GM21576 (cell line): ENCODE measurements at regions not wholly inside any gene's neighbourhood (a gene's known extent, or its start where the extent isn't known, plus 50 kb on each side); places are given as distances from the start of the nearest gene placed in this dataset.
"Not testable (repeated sequence)": the region's sequence is repeated elsewhere in the genome, so short reads cannot be mapped to it uniquely, and the experiment has no call there.

ENCODE experiments used
- ATAC-seq: cut with Tn5 transposase; IDR thresholded peaks from one replicate; pipeline ENCODE4 v1.9.1; 2021; ENCODE audit warnings: mild to moderate bottlenecking, moderate library complexity; ENCODE audit not compliant: unreplicated experiment

- ATAC-seq = no peak
These were observed 325.6 kb downstream of the NR4A2 start for GRCh38 chr2:156006721-156007618.

DNA sequence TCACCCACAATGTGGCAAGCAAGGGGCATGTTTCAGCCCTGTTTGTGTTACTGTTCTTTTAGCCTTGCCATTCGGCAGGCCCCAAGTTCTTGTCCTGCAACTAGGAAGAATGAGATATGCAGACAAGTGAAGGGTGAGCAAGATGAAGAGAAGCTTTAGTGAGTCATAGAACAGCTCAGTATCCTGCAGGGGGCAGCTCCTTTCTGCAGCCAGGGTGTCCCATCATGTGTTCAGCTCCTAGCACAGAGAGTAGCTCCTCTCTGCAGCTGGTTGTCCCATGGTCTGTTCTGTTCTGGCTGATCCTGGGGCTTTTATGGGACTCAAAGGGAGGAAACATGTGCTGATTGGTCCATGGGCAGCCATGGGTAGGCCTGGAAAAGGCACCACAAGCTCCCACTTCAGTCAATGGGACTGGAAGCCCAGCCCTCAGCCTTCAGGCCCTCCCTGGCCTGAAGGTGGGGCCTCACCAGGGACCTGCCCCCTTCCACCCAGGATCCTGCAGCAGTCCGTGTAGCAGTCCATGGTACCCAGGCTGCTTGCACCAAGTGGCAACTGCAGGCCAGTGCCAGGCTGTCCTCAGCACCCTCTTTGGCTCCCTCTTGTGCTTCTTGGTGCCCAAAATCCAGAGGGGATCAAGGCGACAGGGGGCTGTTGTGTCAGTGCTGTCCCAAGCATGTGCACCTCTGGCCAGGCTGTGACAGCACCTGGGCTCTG lies 326.4 kb downstream of the NR4A2 start:
- no peak for ATAC-seq

DNA sequence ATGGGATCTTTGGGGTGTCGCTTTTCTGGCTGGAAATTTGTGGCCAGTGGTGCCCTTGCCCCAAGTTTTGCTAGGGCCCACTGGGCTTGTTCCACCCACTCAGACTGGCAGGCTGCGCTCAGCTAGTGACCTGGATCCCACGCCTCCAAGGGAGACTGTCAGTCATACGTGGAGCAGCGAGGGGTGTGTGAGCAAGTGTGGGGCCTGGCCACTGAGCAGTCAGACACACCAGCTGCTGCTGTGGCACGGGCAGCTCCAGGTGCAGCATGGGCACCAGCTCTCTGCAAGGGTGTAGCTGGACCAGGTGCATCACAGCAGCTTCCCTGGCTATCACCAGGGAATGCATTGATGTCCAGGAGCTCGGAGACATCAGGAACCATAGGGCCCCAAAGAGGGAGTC lies 327.0 kb downstream of the NR4A2 start:
- no peak for ATAC-seq

DNA sequence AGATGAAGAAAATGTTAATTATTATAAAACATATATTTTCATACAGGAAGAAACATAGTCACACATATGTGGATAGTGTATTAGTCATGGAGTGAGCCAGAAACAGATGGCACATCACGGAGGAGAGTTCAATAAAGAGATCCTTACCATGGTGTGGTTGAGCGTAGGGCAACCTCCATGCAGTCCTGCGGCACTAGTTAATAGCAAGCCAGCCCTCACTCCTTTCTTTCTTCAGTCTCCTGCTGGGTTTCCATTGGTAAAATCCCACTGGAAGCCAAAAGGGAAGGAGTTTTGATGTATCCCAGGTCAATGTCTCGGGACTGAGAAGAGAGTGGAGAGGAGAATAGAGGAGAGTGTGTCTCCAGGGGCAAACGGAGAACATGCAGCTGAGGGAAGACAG lies 328.1 kb downstream of the NR4A2 start:
- ATAC-seq = no peak

DNA sequence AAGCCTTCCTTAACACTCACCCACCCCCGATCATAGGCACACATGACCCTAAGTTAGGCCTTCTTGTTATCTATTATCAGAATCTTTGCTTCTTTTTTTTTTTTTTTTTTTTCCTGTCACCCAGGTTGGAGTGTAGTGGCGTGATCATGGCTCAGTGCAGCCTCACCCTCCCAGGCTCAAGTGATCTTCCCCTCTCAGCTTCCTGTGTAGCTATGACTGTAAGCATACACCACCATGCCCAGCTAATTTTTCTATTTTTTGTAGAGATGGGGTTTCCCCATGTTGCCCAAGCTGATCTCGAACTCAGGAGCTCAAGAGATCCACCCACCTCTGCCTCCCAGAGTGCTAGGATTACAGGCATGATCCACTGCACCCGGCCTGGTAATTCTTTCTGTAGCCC lies 328.7 kb downstream of the NR4A2 start:
- no peak for ATAC-seq

GRCh38 chr2:156001851-156002250 lies 330.7 kb downstream of the NR4A2 start:
- ATAC-seq = no peak

DNA sequence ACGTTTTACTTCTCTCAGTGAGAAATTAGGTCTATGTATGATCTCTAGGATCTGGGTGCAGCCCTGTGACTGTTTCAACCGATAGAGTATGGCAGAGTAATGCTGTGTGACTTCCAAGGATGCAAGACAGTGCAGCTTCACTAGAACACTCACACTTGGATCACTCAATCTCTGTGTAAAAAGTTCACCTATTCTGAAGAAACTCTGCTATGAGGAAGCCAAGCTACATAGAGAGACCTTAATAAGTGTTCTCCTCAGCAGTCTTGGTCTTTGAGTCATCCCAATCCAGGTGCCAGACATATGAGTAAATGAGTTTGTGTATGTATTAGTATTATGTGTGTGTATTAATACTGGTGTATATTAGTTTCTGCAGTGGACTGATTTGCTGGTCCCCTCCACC lies 335.0 kb downstream of the NR4A2 start:
- no peak for ATAC-seq

- no peak for ATAC-seq
These were observed 338.2 kb downstream of the NR4A2 start for GRCh38 chr2:155994315-155994714.

DNA sequence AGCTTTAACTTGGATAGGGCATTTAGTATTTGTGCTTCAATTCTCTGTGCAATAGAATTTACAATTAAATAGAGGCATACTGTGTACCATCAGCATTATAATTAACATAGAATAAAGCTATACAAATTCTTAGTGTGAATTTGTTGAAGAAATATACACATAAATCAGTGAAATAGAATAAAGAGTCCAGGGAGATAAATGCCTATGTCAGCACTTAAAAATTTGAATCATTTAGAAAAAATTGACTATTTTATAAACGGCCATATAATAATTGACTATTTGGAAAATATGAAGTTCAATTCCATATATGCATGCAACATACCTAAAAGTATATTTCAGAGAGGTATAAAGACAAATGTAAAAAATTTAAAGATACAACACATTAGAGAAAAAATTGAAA lies 348.7 kb downstream of the NR4A2 start:
- no peak for ATAC-seq

DNA sequence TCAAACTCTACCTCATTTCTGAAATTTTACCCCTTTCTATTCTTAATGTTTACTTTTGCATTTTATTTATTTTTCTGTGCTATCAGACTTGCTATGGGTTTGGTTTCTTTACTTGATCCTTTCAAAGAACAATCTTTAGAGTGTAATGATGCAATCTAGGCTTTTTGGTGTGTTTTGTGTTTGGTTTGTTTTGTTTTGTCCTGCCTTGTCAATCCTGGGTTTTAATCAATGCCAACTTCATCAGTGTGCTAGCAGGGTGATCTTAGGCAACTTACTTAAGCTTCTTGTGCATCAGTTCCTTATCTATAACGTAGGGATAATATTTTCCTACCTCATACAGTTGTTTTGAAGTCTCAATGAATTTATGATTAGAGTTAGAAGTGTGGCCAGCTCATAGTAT lies 350.4 kb downstream of the NR4A2 start:
- no peak for ATAC-seq

DNA sequence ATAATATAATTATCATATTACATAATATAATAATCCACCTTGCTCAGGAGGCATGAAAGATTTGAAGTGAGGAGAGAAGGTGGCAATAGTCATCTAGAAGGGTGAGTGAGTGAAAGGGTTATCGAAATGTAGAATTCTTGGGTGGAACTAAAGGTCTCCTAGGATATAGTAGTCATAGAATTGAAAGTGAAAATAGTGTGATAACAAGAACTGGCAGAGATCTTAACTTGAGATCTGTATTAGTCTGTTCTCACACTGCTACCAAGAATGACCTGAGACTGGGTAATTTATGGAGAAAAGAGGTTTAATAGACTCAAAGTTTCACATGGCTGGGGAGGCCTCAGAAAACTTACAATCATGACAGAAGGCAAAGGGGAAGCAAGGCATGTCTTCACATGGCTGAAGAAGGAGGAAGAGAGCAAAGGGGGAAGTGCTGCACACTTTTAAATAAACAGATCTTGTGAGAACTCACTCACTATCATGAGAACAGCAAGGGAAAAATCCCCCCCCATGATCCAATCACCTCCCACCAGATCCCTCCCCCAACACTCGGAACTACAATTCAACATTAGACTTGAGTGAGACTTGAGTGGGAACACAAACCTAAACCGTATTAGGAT lies 351.5 kb downstream of the NR4A2 start:
- peak; percentile 66 for ATAC-seq

GRCh38 chr2:155975734-155976133 lies 356.8 kb downstream of the NR4A2 start:
- ATAC-seq = no peak

GRCh38 chr2:155972916-155973315 lies 359.6 kb downstream of the NR4A2 start:
- no peak for ATAC-seq

- ATAC-seq = not testable (repeated sequence)
These were observed 366.5 kb downstream of the NR4A2 start for GRCh38 chr2:155966064-155966471.

DNA sequence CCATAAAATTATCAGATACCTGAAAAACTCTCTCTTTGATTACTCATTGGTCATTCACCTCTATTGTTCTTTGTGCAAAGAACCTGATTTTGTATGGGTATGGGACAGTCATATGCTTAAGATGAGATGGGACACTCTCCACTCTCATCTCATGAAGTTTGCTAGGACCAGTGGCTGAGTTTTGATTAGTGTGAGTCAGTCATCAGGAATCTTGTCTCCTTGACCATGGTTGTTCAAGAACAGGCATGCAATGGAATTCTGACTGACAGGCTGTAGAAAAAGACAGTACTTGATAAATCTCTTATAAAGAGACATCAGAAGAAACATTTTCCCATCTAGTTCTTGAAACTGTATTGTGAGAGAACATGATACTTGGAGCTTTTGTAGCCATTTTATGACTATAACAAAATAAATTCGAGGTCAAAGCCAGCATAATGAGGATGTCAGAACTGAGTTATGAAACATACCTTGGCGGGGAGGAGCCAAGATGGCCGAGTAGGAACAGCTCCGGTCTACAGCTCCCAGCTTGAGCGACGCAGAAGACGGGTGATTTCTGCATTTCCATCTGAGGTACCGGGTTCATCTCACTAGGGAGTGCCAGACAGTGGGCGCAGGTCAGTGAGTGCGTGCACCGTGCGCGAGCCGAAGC lies 367.0 kb downstream of the NR4A2 start:
- ATAC-seq = no peak

DNA sequence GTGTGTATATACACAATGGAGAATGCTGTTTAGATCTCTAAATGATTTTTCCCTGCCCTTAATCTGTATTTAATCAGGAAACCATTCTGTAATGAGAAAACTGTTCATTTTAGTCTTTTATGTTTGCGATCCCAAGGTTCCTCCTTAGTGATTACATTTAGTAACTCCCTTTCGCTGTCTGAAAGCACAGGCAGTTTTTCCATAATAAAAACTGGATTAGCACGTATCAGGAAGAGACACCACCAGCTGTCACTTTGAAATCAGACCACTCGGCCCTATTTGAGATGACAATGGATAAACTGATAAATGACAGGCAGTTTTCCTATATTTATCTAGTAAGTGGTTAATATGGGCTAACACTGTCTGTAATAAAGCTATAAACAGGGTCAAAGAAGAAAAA lies 370.9 kb downstream of the NR4A2 start:
- no peak for ATAC-seq

DNA sequence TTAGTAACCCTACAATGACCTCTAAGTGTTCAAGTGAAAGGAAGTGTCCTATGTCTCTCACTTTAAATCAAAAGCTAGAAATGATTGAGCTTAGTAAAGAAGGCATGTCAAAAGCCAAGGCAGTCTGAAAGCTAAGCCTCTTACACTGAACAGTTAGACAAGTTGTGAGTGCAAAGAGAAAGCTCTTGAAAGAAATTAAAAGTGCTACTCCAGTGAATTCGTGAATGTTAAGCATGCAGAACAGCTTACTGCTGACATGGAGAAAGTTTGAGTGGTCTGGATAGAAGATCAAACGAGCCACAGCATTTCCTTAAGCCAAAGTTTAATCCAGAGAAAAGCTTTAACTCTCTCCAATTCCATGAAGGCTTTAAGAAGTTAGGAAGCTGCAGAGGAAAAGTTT lies 373.7 kb downstream of the NR4A2 start:
- no peak for ATAC-seq

GRCh38 chr2:155947069-155947468 lies 385.5 kb downstream of the NR4A2 start:
- ATAC-seq = no peak

DNA sequence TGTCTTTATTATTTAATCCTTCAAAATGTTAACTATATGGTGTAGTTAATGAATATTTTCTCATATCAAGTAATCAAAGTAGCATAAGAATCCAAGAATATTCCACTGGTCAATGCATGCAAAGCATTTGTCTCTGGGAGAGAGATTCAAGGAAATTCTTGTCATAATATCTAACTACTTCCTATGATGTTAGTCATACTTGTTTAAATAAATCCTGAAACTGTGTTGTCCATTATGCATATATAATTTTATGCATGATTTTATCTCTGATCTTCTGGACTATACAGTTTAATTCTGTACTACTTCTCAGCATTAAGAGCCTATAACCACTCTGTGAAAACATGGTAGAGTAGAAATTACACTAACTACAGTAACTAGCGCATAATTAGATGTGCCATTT lies 388.3 kb downstream of the NR4A2 start:
- no peak for ATAC-seq

- no peak for ATAC-seq
These were observed 402.2 kb downstream of the NR4A2 start for GRCh38 chr2:155930312-155930711.

- no peak for ATAC-seq
These were observed 415.1 kb downstream of the NR4A2 start for GRCh38 chr2:155917380-155917779.
